ENCODE measurements at regions not wholly inside any gene's neighbourhood (a gene's known extent, or its start where the extent isn't known, plus 50 kb on each side); places are given as distances from the start of the nearest gene placed in this dataset.

- TF ChIP-seq CTCF (IDR thresholded peaks at IDR 0.05), result no peak
These were observed 423.2 kb downstream of the ATP23 start for GRCh38 chr12:58364389-58365086.

GRCh38 chr12:58365087-58365390 is 423.7 kb downstream of the ATP23 start:
- TF ChIP-seq CTCF (IDR thresholded peaks at IDR 0.05), result no peak

GRCh38 chr12:58367041-58367440 is 425.7 kb downstream of the ATP23 start:
- TF ChIP-seq CTCF (IDR thresholded peaks at IDR 0.05), result no peak

GRCh38 chr12:58368001-58368400 is 426.6 kb downstream of the ATP23 start:
- no peak for TF ChIP-seq CTCF (IDR thresholded peaks at IDR 0.05)

GRCh38 chr12:58369576-58369975 is 428.2 kb downstream of the ATP23 start:
- no peak for TF ChIP-seq CTCF (IDR thresholded peaks at IDR 0.05)

GRCh38 chr12:58372298-58372697 is 430.9 kb downstream of the ATP23 start:
- no peak for TF ChIP-seq CTCF (IDR thresholded peaks at IDR 0.05)

- no peak for TF ChIP-seq CTCF (IDR thresholded peaks at IDR 0.05)
These were observed 436.7 kb downstream of the ATP23 start for GRCh38 chr12:58378028-58378427.

- no peak for TF ChIP-seq CTCF (IDR thresholded peaks at IDR 0.05)
These were observed 440.2 kb downstream of the ATP23 start for GRCh38 chr12:58381546-58381945.

All from LNCAP (cell line).